ENCODE measurements at regions not wholly inside any gene's neighbourhood (a gene's known extent, or its start where the extent isn't known, plus 50 kb on each side); places are given as distances from the start of the nearest gene placed in this dataset.

DNA sequence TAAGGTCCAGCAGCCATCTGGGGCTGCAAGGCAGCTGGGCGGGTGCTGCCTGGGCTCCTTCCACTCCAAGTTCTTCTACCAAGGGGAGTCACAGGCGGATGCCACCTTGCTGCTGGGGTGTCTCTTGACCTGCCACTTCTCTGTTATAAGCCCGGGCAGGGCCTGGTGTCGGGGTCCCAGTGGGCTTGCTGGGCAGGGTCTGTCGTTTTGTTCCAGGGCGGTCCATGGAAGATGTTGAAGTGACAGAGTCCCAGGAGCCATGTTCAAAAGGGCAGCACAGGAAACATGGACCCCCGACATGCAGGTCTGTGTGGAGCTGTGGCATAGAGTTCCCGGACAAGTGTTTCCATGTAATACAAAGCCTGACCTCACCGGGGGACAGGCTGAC, 91.1 kb downstream of the TNFRSF13B start:
- Histone ChIP-seq H3K4me1 (ENCODE audit: control insufficient read depth in 4 of 4, insufficient read depth in 4 of 4, low read length in 3 of 4) (peaks cover 0 to 7% (median 3%) of the 10 kb centered on the region in 4 donors), H3K4me3 (ENCODE audit: low read depth in 1 of 3, low read length in 3 of 3) (no peak overlapping the region), H3K27me3 (ENCODE audit: control insufficient read depth in 4 of 4, insufficient read depth in 4 of 4, low read length in 3 of 4) (no peaks in the 10 kb centered on the region), H3K9ac (ENCODE audit: low read depth in 1 of 2, low read length in 2 of 2) (no peak overlapping the region), H3K9me3 (ENCODE audit: control insufficient read depth in 4 of 4, low read length in 3 of 4) (peaks cover 0 to 6% (median 0%) of the 10 kb centered on the region in 4 donors), H3K27ac (ENCODE audit: low read depth in 1 of 2, low read length in 2 of 2) (no peak overlapping the region), H3K36me3 (ENCODE audit: control insufficient read depth in 4 of 4, insufficient read depth in 3 of 4, low read depth in 1 of 4, low read length in 3 of 4) (no peaks in the 10 kb centered on the region)
- no peak for DNase-seq (ENCODE audit: low spot score)
- TF ChIP-seq, protein P1, sequence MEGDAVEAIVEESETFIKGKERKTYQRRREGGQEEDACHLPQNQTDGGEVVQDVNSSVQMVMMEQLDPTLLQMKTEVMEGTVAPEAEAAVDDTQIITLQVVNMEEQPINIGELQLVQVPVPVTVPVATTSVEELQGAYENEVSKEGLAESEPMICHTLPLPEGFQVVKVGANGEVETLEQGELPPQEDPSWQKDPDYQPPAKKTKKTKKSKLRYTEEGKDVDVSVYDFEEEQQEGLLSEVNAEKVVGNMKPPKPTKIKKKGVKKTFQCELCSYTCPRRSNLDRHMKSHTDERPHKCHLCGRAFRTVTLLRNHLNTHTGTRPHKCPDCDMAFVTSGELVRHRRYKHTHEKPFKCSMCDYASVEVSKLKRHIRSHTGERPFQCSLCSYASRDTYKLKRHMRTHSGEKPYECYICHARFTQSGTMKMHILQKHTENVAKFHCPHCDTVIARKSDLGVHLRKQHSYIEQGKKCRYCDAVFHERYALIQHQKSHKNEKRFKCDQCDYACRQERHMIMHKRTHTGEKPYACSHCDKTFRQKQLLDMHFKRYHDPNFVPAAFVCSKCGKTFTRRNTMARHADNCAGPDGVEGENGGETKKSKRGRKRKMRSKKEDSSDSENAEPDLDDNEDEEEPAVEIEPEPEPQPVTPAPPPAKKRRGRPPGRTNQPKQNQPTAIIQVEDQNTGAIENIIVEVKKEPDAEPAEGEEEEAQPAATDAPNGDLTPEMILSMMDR (IDR thresholded peaks at IDR 0.05; ENCODE audit: low read depth, low read length, missing input control) = no peak
- no peak for TF ChIP-seq NR2F2 (IDR thresholded peaks at IDR 0.05)
- no peak for TF ChIP-seq RAD21 (IDR thresholded peaks at IDR 0.05)
- TF ChIP-seq, protein P2, sequence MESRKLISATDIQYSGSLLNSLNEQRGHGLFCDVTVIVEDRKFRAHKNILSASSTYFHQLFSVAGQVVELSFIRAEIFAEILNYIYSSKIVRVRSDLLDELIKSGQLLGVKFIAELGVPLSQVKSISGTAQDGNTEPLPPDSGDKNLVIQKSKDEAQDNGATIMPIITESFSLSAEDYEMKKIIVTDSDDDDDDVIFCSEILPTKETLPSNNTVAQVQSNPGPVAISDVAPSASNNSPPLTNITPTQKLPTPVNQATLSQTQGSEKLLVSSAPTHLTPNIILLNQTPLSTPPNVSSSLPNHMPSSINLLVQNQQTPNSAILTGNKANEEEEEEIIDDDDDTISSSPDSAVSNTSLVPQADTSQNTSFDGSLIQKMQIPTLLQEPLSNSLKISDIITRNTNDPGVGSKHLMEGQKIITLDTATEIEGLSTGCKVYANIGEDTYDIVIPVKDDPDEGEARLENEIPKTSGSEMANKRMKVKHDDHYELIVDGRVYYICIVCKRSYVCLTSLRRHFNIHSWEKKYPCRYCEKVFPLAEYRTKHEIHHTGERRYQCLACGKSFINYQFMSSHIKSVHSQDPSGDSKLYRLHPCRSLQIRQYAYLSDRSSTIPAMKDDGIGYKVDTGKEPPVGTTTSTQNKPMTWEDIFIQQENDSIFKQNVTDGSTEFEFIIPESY (IDR thresholded peaks at IDR 0.05) = no peak
- no peak for TF ChIP-seq FOXA1 (IDR thresholded peaks at IDR 0.05)
- TF ChIP-seq JUND (IDR thresholded peaks at IDR 0.05) = no peak
- TF ChIP-seq, protein P3, sequence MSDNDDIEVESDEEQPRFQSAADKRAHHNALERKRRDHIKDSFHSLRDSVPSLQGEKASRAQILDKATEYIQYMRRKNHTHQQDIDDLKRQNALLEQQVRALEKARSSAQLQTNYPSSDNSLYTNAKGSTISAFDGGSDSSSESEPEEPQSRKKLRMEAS (IDR thresholded peaks at IDR 0.05) = no peak
- no peak for TF ChIP-seq EGR1 (IDR thresholded peaks at IDR 0.05; ENCODE audit: low read depth in 2 of 2)
- TF ChIP-seq FOXA2 (IDR thresholded peaks at IDR 0.05) = no peak
- no peak for TF ChIP-seq YY1 (IDR thresholded peaks at IDR 0.05)
- TF ChIP-seq HNF4G (IDR thresholded peaks at IDR 0.05) = no peak
- WGBS = 93% methylated on average over 9 of the region's 9 CpGs

DNA sequence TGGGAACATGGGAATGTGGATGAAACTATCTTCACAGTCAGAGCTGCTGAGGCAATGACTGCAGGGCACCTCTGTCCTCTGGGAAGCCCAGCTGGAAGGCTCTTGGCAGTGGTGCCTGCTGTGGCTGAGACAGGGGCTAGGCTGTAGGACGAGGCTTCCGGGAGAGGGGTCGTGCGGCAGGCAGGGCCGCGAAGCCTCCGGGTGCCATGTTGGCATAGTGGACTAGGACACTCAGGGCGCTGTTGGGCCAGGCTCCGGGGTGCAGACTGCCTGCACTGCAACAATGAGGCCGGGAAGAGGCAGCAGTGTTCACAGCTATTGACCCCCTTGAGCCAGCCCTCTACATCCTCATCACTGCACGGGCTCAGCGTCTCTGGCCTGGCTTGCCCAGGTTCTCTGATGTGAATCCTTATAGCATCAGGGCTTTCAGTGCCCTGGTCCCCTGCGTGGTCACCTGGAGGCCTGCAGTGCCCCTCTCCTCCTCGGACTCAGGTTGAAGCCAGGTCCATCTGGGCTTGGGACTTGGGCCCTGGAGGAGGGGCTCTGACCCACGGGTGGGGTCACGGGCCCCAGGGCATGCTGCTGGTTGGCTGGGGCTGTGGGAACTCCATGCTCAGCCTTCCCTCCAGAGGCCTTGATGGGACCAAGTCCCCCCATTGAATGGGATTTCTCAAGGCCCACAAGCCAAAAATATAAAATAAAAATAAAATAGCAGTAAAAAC, 91.6 kb downstream of the TNFRSF13B start:
- no peaks in the 10 kb centered on the region for H3K36me3 ChIP-seq (ENCODE audit: control insufficient read depth in 4 of 4, insufficient read depth in 3 of 4, low read depth in 1 of 4, low read length in 3 of 4)
- no peak overlapping the region for H3K27ac ChIP-seq (ENCODE audit: low read depth in 1 of 2, low read length in 2 of 2)
- H3K9ac ChIP-seq (ENCODE audit: low read depth in 1 of 2, low read length in 2 of 2) = no peak overlapping the region
- no peaks in the 10 kb centered on the region for H3K27me3 ChIP-seq (ENCODE audit: control insufficient read depth in 4 of 4, insufficient read depth in 4 of 4, low read length in 3 of 4)
- TF ChIP-seq JUND (IDR thresholded peaks at IDR 0.05) (no peak), FOXA2 (IDR thresholded peaks at IDR 0.05) (no peak), TAF1 (conservative IDR thresholded peaks at IDR 0.05) (no peak), SP1 (IDR thresholded peaks at IDR 0.05) (no peak), HNF4A (conservative IDR thresholded peaks at IDR 0.05) (no peak), RAD21 (IDR thresholded peaks at IDR 0.05) (no peak), EGR1 (IDR thresholded peaks at IDR 0.05; ENCODE audit: low read depth in 2 of 2) (no peak), HNF4G (IDR thresholded peaks at IDR 0.05) (no peak)
- TF ChIP-seq, protein P4, sequence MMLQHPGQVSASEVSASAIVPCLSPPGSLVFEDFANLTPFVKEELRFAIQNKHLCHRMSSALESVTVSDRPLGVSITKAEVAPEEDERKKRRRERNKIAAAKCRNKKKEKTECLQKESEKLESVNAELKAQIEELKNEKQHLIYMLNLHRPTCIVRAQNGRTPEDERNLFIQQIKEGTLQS (IDR thresholded peaks at IDR 0.05) = no peak
- TF ChIP-seq, protein P3 (IDR thresholded peaks at IDR 0.05) = no peak
- TF ChIP-seq, protein P5, sequence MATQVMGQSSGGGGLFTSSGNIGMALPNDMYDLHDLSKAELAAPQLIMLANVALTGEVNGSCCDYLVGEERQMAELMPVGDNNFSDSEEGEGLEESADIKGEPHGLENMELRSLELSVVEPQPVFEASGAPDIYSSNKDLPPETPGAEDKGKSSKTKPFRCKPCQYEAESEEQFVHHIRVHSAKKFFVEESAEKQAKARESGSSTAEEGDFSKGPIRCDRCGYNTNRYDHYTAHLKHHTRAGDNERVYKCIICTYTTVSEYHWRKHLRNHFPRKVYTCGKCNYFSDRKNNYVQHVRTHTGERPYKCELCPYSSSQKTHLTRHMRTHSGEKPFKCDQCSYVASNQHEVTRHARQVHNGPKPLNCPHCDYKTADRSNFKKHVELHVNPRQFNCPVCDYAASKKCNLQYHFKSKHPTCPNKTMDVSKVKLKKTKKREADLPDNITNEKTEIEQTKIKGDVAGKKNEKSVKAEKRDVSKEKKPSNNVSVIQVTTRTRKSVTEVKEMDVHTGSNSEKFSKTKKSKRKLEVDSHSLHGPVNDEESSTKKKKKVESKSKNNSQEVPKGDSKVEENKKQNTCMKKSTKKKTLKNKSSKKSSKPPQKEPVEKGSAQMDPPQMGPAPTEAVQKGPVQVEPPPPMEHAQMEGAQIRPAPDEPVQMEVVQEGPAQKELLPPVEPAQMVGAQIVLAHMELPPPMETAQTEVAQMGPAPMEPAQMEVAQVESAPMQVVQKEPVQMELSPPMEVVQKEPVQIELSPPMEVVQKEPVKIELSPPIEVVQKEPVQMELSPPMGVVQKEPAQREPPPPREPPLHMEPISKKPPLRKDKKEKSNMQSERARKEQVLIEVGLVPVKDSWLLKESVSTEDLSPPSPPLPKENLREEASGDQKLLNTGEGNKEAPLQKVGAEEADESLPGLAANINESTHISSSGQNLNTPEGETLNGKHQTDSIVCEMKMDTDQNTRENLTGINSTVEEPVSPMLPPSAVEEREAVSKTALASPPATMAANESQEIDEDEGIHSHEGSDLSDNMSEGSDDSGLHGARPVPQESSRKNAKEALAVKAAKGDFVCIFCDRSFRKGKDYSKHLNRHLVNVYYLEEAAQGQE (IDR thresholded peaks at IDR 0.05) = no peak
- TF ChIP-seq, protein P1 (IDR thresholded peaks at IDR 0.05; ENCODE audit: low read depth, low read length, missing input control) = no peak
- peaks cover 0 to 6% (median 0%) of the 10 kb centered on the region in 4 donors for H3K9me3 ChIP-seq (ENCODE audit: control insufficient read depth in 4 of 4, low read length in 3 of 4)
- 93% methylated on average over 16 of the region's 16 CpGs for WGBS
- H3K4me3 ChIP-seq (ENCODE audit: low read depth in 1 of 3, low read length in 3 of 3) = no peak overlapping the region
- H3K4me1 ChIP-seq (ENCODE audit: control insufficient read depth in 4 of 4, insufficient read depth in 4 of 4, low read length in 3 of 4) = peaks cover 0 to 11% (median 6%) of the 10 kb centered on the region in 4 donors
- no peak for DNase-seq (ENCODE audit: low spot score)

Measured in liver (tissue), 8 donors.